Fibroblast of mammary gland (primary cell): ENCODE measurements at regions not wholly inside any gene's neighbourhood (a gene's known extent, or its start where the extent isn't known, plus 50 kb on each side); places are given as distances from the start of the nearest gene placed in this dataset.

Source experiments
- DNase-seq: peaks from one replicate; pipeline ENCODE4 v3.0.0-alpha.2; 2010; ENCODE audit warnings: low read depth
- H3K4me3 ChIP-seq: 2 replicates; pipeline ENCODE4 v1.5.1; 2011; ENCODE audit warnings: low read depth, mild to moderate bottlenecking, low read length, moderate library complexity; ENCODE audit not compliant: control insufficient read depth
- CTCF ChIP-seq: conservative IDR thresholded peaks from 2 replicates; pipeline ENCODE4 v1.5.1; 2011; ENCODE audit warnings: low read depth, low read length, inconsistent platforms; ENCODE audit not compliant: control insufficient read depth, insufficient read depth

- no peak for TF ChIP-seq CTCF
- no peak overlapping the region for H3K4me3 ChIP-seq
- no peak for DNase-seq
Observed at GRCh38 chr6:137320271-137320670, 101.1 kb upstream of the IFNGR1 start.

- peak; percentile 54 for DNase-seq
- no peak for TF ChIP-seq CTCF
- no peak overlapping the region for H3K4me3 ChIP-seq
Observed at GRCh38 chr6:137316626-137317025, 97.4 kb upstream of the IFNGR1 start.

DNA sequence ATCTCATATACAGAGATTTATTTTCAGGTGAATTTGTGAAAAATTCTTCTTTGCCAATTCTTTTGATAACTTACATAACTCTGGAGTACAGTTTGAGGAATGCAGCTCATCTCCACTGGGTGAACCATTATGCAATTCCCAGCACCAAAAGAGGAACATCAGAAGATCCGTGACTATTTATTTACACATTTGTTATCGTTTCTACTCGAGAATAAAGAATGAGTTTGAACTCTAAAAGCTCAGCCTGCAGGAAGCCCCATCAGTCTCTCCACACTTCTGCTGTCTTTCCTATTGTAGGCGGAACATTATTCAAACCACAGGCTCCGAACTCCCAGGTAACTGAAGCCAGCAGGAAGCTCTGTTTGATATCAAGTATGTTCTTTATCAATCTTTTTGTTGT is 95.9 kb upstream of the IFNGR1 start:
- no peak overlapping the region for H3K4me3 ChIP-seq
- TF ChIP-seq CTCF = no peak
- DNase-seq = no peak

DNA sequence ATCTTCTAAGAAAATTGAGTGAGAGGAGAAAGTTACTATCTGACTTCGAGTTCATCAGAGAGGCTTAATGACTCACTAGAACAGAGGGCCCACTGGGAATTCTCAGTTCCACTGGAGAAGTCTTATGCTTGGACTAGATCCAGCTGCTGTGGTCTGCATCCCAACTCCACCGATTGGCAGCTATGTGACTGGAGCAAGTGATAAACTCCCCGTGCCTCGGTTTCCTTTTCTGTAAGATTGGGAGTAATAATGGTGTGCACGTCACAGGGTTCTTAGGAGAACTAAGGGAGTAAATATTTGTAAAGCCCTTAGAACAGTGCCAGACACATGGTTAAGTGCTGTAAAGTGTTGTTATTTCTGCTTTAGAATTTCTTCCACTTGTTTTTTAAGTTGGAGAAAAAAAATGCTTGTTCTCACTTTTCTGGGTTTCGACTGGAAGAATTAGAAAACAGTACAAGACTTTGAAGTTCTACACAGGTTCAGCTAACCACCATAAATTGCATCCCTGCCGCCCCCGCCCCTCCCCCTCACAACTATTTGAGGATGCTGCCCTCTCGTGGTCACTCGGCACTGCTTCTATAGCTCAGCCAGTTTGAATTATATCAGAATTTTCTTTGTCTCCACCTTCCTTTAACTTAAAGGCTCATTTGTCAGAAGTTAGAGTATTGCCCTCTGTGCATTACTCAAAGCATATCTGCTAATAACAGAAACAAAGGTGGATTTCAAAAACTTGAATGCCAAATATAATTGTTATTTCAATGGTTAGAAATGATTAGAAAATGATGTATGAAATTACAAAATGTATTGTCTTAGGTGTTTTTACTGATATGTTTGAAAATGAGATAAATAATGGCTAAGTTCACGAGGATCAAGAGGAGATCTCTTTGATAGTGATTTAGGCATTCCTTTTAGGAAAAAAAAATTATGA is 95.0 kb upstream of the IFNGR1 start:
- peak; percentile 92 for DNase-seq
- no peak overlapping the region for H3K4me3 ChIP-seq
- peak; percentile 84 for TF ChIP-seq CTCF

DNA sequence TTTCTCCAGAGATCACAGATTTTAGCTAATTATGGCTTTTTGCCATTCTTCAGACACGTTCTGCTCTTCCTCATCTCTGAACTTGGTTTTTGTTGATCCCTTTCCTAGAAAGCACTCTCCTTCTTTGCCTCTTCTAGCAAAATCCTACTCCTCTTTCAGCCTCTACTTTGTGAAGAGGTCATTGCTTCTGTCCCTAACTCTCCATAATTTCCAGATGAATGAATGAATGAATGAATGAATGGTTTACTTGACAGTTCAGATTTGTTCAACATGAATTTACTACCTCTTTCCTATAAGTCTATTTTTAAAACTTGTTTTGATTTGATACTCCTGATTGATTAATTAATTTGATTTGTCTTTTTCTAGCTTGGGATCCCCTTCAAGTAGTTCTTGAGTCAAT is 94.0 kb upstream of the IFNGR1 start:
- no peak for TF ChIP-seq CTCF
- DNase-seq = no peak
- no peak overlapping the region for H3K4me3 ChIP-seq

GRCh38 chr6:137311940-137312339 is 92.8 kb upstream of the IFNGR1 start:
- no peak overlapping the region for H3K4me3 ChIP-seq
- DNase-seq = no peak
- TF ChIP-seq CTCF = no peak
